GM12878 (cell line): ENCODE measurements at regions not wholly inside any gene's neighbourhood (a gene's known extent, or its start where the extent isn't known, plus 50 kb on each side); places are given as distances from the start of the nearest gene placed in this dataset.

Source experiments
- ATAC-seq: fragments of 200-7000 bp; cut with Tn5 transposase; 3 replicates; pipeline ENCODE4 v1.9.1; 2020; ENCODE audit warnings: mild to moderate bottlenecking, moderate library complexity
- BruUV-seq: library from RNA; stranded (reverse); fragments of 400-500 nt; replicated peaks from 2 replicates; lab custom pipeline; 2021; lab: Mats Ljungman, UMichigan
- CTCF ChIA-PET: fragments of 300-600 bp; sonication (Branson Sonifier 250); formaldehyde crosslinking; extraction: SDS; loops from one replicate; lab custom pipeline; 2021; ENCODE audit warnings: inconsistent platforms; lab: Yijun Ruan, JAX
- POLR2A ChIA-PET: fragments of 350-600 bp; formaldehyde crosslinking; extraction: SDS; loops from one replicate; lab custom pipeline; 2021; ENCODE audit warnings: inconsistent platforms; lab: Charles Lee
- RAD21 ChIA-PET: fragments of 300-600 bp; sonication (Branson Sonifier 250); formaldehyde crosslinking; loops from one replicate; lab custom pipeline; 2023; ENCODE audit warnings: antibody characterized with exemption; ENCODE audit not compliant: unreplicated experiment; lab: Charles Lee
- SMC1A ChIA-PET: fragments of 300-600 bp; sonication (Branson Sonifier 250); formaldehyde crosslinking; loops from one replicate; lab custom pipeline; 2023; ENCODE audit not compliant: unreplicated experiment, uncharacterized antibody; lab: Charles Lee
- DNase-seq: peaks from one replicate; pipeline ENCODE4 v3.0.0-alpha.2; 2011; ENCODE audit warnings: low read depth, low spot score
- FAIRE-seq: peaks from 3 replicates; lab custom pipeline; 2011; peaks lifted over from hg19 to GRCh38; lab: Jason Lieb, UNC
- H2AFZ ChIP-seq: 2 replicates; pipeline ENCODE4 v1.6.0; 2011; ENCODE audit warnings: low read depth, low read length, control low read depth; ENCODE audit not compliant: control insufficient read depth
- H3K27ac ChIP-seq: 2 replicates; pipeline ENCODE4 v1.5.1; 2011; ENCODE audit warnings: control low read depth; ENCODE audit not compliant: control insufficient read depth, insufficient read depth
- H3K27me3 ChIP-seq, 2 experiments: replicated peaks in 1 of 2; 2 replicates each; pipeline versions ENCODE4 v1.6.0 to v1.6.1; 2011; ENCODE audit warnings: low read length in 1 of 2; ENCODE audit not compliant: control insufficient read depth in 2 of 2, insufficient read depth in 2 of 2
- H3K36me3 ChIP-seq, 2 experiments: 2 replicates each; pipeline ENCODE4 v1.5.1; 2011; ENCODE audit warnings: low read length in 1 of 2; ENCODE audit not compliant: control insufficient read depth in 2 of 2, insufficient read depth in 2 of 2
- H3K4me1 ChIP-seq: 2 replicates; pipeline ENCODE4 v1.6.1; 2011; ENCODE audit warnings: mild to moderate bottlenecking, low read length, moderate library complexity, mixed read lengths; ENCODE audit not compliant: control insufficient read depth, insufficient read depth
- H3K4me2 ChIP-seq: 2 replicates; pipeline ENCODE4 v1.6.0; 2011; ENCODE audit warnings: control low read depth; ENCODE audit not compliant: control insufficient read depth, insufficient read depth
- H3K4me3 ChIP-seq: fragments of 200-600 bp; sonication (generic); 2 replicates; pipeline ENCODE4 v1.5.1; 2016
- H3K79me2 ChIP-seq: 2 replicates; pipeline ENCODE4 v1.6.0; 2011; ENCODE audit warnings: low read length; ENCODE audit not compliant: control insufficient read depth, insufficient read depth
- H3K9ac ChIP-seq: 2 replicates; pipeline ENCODE4 v1.8.0; 2011; ENCODE audit warnings: low read length, control low read depth, mixed read lengths; ENCODE audit not compliant: control insufficient read depth, insufficient read depth
- H3K9me3 ChIP-seq: replicated peaks from 3 replicates; pipeline ENCODE4 v1.5.1; 2011; ENCODE audit warnings: mild to moderate bottlenecking, low read length; ENCODE audit not compliant: control insufficient read depth, insufficient read depth
- H4K20me1 ChIP-seq: 2 replicates; pipeline ENCODE4 v1.6.0; 2011; ENCODE audit not compliant: control insufficient read depth, insufficient read depth
- BMI1 ChIP-seq: fragments of 450-650 bp; IDR thresholded peaks from 2 replicates; pipeline ENCODE4 v1.6.1; 2016; ENCODE audit warnings: mild to moderate bottlenecking, moderate library complexity, borderline replicate concordance
- CHD2 ChIP-seq: IDR thresholded peaks from 2 replicates; pipeline ENCODE4 v1.6.1; 2011; ENCODE audit warnings: low read depth, low read length, improper control_type of control experiment, borderline replicate concordance
- CREB1 ChIP-seq: IDR thresholded peaks from 2 replicates; pipeline ENCODE4 v1.6.1; 2012; ENCODE audit warnings: low read depth, mild to moderate bottlenecking, inconsistent platforms
- CREM ChIP-seq: IDR thresholded peaks from 2 replicates; pipeline ENCODE4 v1.6.1; 2014; ENCODE audit warnings: antibody characterized with exemption, low read depth
- GABPA ChIP-seq: IDR thresholded peaks from 2 replicates; pipeline ENCODE4 v1.6.1; 2014; ENCODE audit warnings: antibody characterized with exemption, low read depth, mild to moderate bottlenecking, inconsistent platforms
- HDAC6 ChIP-seq: fragments of 200-600 bp; sonication (generic); IDR thresholded peaks from one replicate; pipeline ENCODE4 v1.8.0; 2017; ENCODE audit warnings: antibody characterized with exemption; ENCODE audit not compliant: unreplicated experiment
- KLF5 ChIP-seq: fragments of 450-650 bp; IDR thresholded peaks from 2 replicates; pipeline ENCODE4 v1.6.1; 2014; ENCODE audit warnings: mild to moderate bottlenecking; ENCODE audit not compliant: partially characterized antibody
- MEF2A ChIP-seq: IDR thresholded peaks from 2 replicates; pipeline ENCODE4 v1.6.1; 2011; ENCODE audit warnings: low read depth, mild to moderate bottlenecking, low read length, moderate library complexity; ENCODE audit not compliant: insufficient read depth
- NR2C2 ChIP-seq: IDR thresholded peaks from 2 replicates; pipeline ENCODE4 v1.6.1; 2011; ENCODE audit warnings: borderline replicate concordance, low read depth; ENCODE audit not compliant: control insufficient read depth, insufficient read length
- NR2F1 ChIP-seq: fragments of 450-650 bp; conservative IDR thresholded peaks from 2 replicates; pipeline ENCODE4 v1.6.1; 2017; ENCODE audit warnings: mild to moderate bottlenecking
- PRDM15 ChIP-seq: fragments of 450-650 bp; formaldehyde crosslinking; IDR thresholded peaks from 2 replicates; pipeline ENCODE4 v1.4.0; 2020; ENCODE audit warnings: mild to moderate bottlenecking, moderate library complexity
- RBBP5 ChIP-seq: fragments of 200-600 bp; sonication (generic); conservative IDR thresholded peaks from 2 replicates; pipeline ENCODE4 v1.6.1; 2016
- SIN3A ChIP-seq: IDR thresholded peaks from 2 replicates; pipeline ENCODE4 v1.6.1; 2012; ENCODE audit warnings: low read depth, low read length, improper control_type of control experiment
- SMAD1 ChIP-seq: fragments of 450-650 bp; IDR thresholded peaks from 2 replicates; pipeline ENCODE4 v1.6.1; 2018; ENCODE audit warnings: mild to moderate bottlenecking, low read depth; ENCODE audit not compliant: partially characterized antibody
- SMAD5 ChIP-seq: IDR thresholded peaks from 2 replicates; pipeline ENCODE4 v1.6.1; 2016; ENCODE audit warnings: antibody characterized with exemption, low read depth
- SREBF1 ChIP-seq: IDR thresholded peaks from 2 replicates; pipeline ENCODE4 v1.6.1; 2012; ENCODE audit warnings: mild to moderate bottlenecking, low read length
- TARDBP ChIP-seq: IDR thresholded peaks from 2 replicates; pipeline ENCODE4 v1.6.1; 2016; ENCODE audit warnings: borderline replicate concordance
- USF1 ChIP-seq: IDR thresholded peaks from 2 replicates; pipeline ENCODE4 v1.6.1; 2011; ENCODE audit warnings: borderline replicate concordance, low read depth, mild to moderate bottlenecking, moderate library complexity, mixed read lengths, low read length; ENCODE audit not compliant: insufficient read depth; ENCODE audit errors: extremely low read length
- ZBTB40 ChIP-seq: fragments of 450-650 bp; IDR thresholded peaks from 2 replicates; pipeline ENCODE4 v1.6.1; 2016; ENCODE audit warnings: mild to moderate bottlenecking, moderate library complexity, borderline replicate concordance
- WGBS: methylation state at CpG from one replicate; pipeline ENCODE4 v1.1.6; 2016; ENCODE audit warnings: low lambda C conversion rate; ENCODE audit not compliant: insufficient replicate concordance, insufficient coverage; ENCODE audit errors: missing lambda C conversion rate; 5-methylcytosine and 5-hydroxymethylcytosine counted together
- in situ Hi-C: fragments of 300-500 bp; cut with MboI; formaldehyde crosslinking; loops from 9 replicates; pipeline ENCODE4 v1.14.3; 2018; ENCODE audit warnings: mixed read lengths
- intact Hi-C: fragments of 100-400 bp; cut with micrococcal nuclease; formaldehyde crosslinking; loops from one replicate; pipeline ENCODE4 v1.14.2; 2022; ENCODE audit not compliant: unreplicated experiment

- H3K27me3 ChIP-seq: no peaks in the 10 kb centered on the region
- H3K4me2 ChIP-seq: no peak overlapping the region
- no peak overlapping the region for H3K9ac ChIP-seq
- DNase-seq (no peak), FAIRE-seq (no peak), ATAC-seq (no peak)
- POLR2A ChIA-PET: no interaction called here
- intact Hi-C loops: no loop called here
- H4K20me1 ChIP-seq: no peaks in the 10 kb centered on the region
- H3K4me1 ChIP-seq: no peaks in the 10 kb centered on the region
- H2AFZ ChIP-seq: no peak overlapping the region
- SMC1A ChIA-PET: no interaction called here
- H3K79me2 ChIP-seq: no peaks in the 10 kb centered on the region
- H3K4me3 ChIP-seq: no peak overlapping the region
- H3K27ac ChIP-seq: no peak overlapping the region
- WGBS: 0% methylated on average over 1 of the region's 1 CpG
- no peaks in the 10 kb centered on the region for H3K9me3 ChIP-seq
- no TSS peak for BruUV-seq
- in situ Hi-C loops: no loop called here
- RAD21 ChIA-PET: no interaction called here
- TF ChIP-seq PRDM15 (CRISPR knock-in tag): no peak
- TF ChIP-seq GABPA: no peak
- no peak for TF ChIP-seq MEF2A
- no peak for TF ChIP-seq NR2C2
- no peak for TF ChIP-seq HDAC6
- TF ChIP-seq SMAD1: no peak
- no peak for TF ChIP-seq USF1
- TF ChIP-seq CREB1: no peak
- TF ChIP-seq NR2F1: no peak
- no peak for TF ChIP-seq KLF5
- TF ChIP-seq CHD2: no peak
- no peak for TF ChIP-seq ZBTB40
- no peak for TF ChIP-seq SMAD5
- no peak for TF ChIP-seq SREBF1
- TF ChIP-seq BMI1: no peak
- TF ChIP-seq RBBP5: no peak
- TF ChIP-seq TARDBP: no peak
- no peak for TF ChIP-seq CREM
- no peak for TF ChIP-seq SIN3A
- no peaks in the 10 kb centered on the region for H3K36me3 ChIP-seq
- CTCF ChIA-PET: no interaction called here
Observed at GRCh38 chr7:81198766-81199165, 279.9 kb upstream of the SEMA3C start.
